ENCODE measurements at regions not wholly inside any gene's neighbourhood (a gene's known extent, or its start where the extent isn't known, plus 50 kb on each side); places are given as distances from the start of the nearest gene placed in this dataset.

DNA sequence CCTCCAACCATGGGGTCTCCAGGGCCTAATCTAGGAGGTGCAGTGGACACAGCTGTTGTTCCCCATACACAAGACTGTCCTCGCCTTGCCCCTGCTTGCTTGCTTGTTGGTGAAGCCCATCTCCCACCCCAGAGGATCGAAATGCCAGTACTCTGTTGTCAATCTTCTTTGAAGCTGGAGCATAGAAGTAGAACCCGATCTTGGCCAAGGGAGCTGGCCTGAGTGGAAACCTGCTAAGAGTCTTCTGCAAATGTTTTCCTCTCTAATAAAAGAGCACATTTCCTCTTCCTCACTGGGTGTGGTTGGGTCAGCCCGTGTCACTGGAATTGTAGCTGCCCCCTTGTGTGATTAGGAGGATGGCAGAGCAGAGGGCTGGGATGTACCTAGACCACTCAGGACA lies 85.4 kb downstream of the HES1 start:
- DNase-seq, result no peak
- H3K4me1 ChIP-seq, result peaks cover 0 to 9% (median 0%) of the 10 kb centered on the region in 3 donors
- no peak for ATAC-seq
- intact Hi-C loops (cut with DNase I), result no loop called here
- no peak overlapping the region for H3K27ac ChIP-seq
- no peak overlapping the region for H3K4me3 ChIP-seq
- H3K27me3 ChIP-seq, result no peaks in the 10 kb centered on the region
- 71 to 79% methylated on average over 4 of the region's 4 CpGs for WGBS, 2 donors
- H3K36me3 ChIP-seq, result no peaks in the 10 kb centered on the region
- no peak for TF ChIP-seq CTCF (IDR thresholded peaks at IDR 0.05)
- FAIRE-seq, result no peak
- no peaks in the 10 kb centered on the region for H3K9me3 ChIP-seq

DNA sequence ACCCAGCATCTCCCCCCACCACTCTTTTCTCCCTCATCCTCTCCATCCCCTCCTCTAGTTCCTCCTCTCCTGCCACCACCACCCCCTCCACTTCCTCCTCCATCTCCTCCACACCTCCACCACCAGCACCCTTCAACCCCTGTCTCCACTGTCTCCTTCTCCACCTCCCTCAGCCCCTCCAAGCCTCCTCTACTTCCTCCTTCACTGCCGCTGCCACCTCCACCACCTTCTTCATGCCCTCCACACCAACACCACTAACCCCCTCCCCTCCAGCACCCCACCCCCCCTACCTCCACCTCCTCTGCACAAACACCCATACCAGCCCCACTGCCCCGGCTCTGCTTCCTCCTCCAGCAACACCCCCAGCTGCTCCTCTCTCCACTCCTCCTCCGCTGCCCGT lies 88.0 kb downstream of the HES1 start:
- intact Hi-C loops (cut with DNase I), result no loop called here
- H3K27me3 ChIP-seq, result no peaks in the 10 kb centered on the region
- FAIRE-seq (no peak), ATAC-seq (peak in 2 of 4 donors; percentile 15 to 27), DNase-seq (no peak)
- WGBS, 2 donors, result 61 to 71% methylated on average over 4 of the region's 4 CpGs
- no peak overlapping the region for H3K4me3 ChIP-seq
- H3K27ac ChIP-seq, result peak overlapping the region in 1 of 4 donors; percentile 9
- TF ChIP-seq CTCF (IDR thresholded peaks at IDR 0.05), result no peak
- no peaks in the 10 kb centered on the region for H3K9me3 ChIP-seq
- H3K4me1 ChIP-seq, result peaks cover 0 to 9% (median 0%) of the 10 kb centered on the region in 3 donors
- H3K36me3 ChIP-seq, result no peaks in the 10 kb centered on the region

- TF ChIP-seq CTCF (IDR thresholded peaks at IDR 0.05), result no peak
- intact Hi-C loops (cut with DNase I), result no loop called here
- Histone ChIP-seq H3K27me3 (no peaks in the 10 kb centered on the region), H3K4me3 (no peak overlapping the region), H3K9me3 (no peaks in the 10 kb centered on the region), H3K4me1 (peaks cover 0 to 9% (median 0%) of the 10 kb centered on the region in 3 donors), H3K36me3 (no peaks in the 10 kb centered on the region), H3K27ac (peak overlapping the region in 2 of 4 donors; percentile 23 to 37)
- no peak for DNase-seq
- ATAC-seq, result peak; percentile 63 to 89 (median 76)
- FAIRE-seq, result no peak
- WGBS, 2 donors, result 44 to 46% methylated on average over 20 of the region's 20 CpGs
Measured at GRCh38 chr3:194224471-194225417, 88.8 kb downstream of the HES1 start.

DNA sequence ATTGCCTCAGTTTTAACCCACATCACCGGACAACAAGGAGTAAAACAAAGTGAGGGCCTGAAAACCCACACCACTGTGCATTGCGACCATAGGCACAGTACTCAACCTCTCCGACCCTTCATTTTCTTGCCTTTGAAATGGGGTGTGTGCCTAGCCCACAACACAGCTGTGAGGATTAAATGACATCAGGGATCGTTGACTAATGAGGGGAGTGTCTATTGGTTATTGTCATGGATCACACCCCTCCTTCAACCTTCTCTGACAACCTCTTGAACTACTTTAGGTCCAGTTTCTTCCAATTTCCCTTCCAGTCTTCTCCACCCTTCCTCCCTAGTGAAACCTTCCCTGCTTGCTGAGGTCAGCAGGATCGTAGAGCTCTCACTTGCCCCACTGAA lies 89.5 kb downstream of the HES1 start:
- Histone ChIP-seq H3K27me3 (no peaks in the 10 kb centered on the region), H3K36me3 (no peaks in the 10 kb centered on the region), H3K9me3 (no peaks in the 10 kb centered on the region), H3K4me3 (no peak overlapping the region), H3K27ac (no peak overlapping the region), H3K4me1 (peaks cover 0 to 9% (median 0%) of the 10 kb centered on the region in 3 donors)
- no peak for ATAC-seq
- 80 to 85% methylated on average over 5 of the region's 5 CpGs for WGBS, 2 donors
- FAIRE-seq, result no peak
- intact Hi-C loops (cut with DNase I), result no loop called here
- no peak for TF ChIP-seq CTCF (IDR thresholded peaks at IDR 0.05)
- no peak for DNase-seq

Data from pancreas (tissue), 10 donors.